ENCODE measurements at regions not wholly inside any gene's neighbourhood (a gene's known extent, or its start where the extent isn't known, plus 50 kb on each side); places are given as distances from the start of the nearest gene placed in this dataset.

GRCh38 chr5:119814655-119815054 is 185.3 kb downstream of the FAM170A start:
- TF ChIP-seq CTCF (IDR thresholded peaks at IDR 0.05; ENCODE audit: insufficient read depth, low read depth, low read length, missing control alignments): no peak
- no peak overlapping the region for H3K4me3 ChIP-seq (ENCODE audit: low read depth, low read length)
- peak; percentile 9 for DNase-seq (ENCODE audit: low read depth)

GRCh38 chr5:119816055-119816454 is 186.7 kb downstream of the FAM170A start:
- no peak overlapping the region for H3K4me3 ChIP-seq (ENCODE audit: low read depth, low read length)
- no peak for DNase-seq (ENCODE audit: low read depth)
- TF ChIP-seq CTCF (IDR thresholded peaks at IDR 0.05; ENCODE audit: insufficient read depth, low read depth, low read length, missing control alignments): no peak

- TF ChIP-seq CTCF (IDR thresholded peaks at IDR 0.05; ENCODE audit: insufficient read depth, low read depth, low read length, missing control alignments): no peak
- H3K4me3 ChIP-seq (ENCODE audit: low read depth, low read length): no peak overlapping the region
- DNase-seq (ENCODE audit: low read depth): no peak
These were observed 190.7 kb downstream of the FAM170A start for GRCh38 chr5:119820016-119820415.

GRCh38 chr5:119820608-119821007 is 191.2 kb downstream of the FAM170A start:
- no peak for DNase-seq (ENCODE audit: low read depth)
- H3K4me3 ChIP-seq (ENCODE audit: low read depth, low read length): no peak overlapping the region
- TF ChIP-seq CTCF (IDR thresholded peaks at IDR 0.05; ENCODE audit: insufficient read depth, low read depth, low read length, missing control alignments): no peak

- H3K4me3 ChIP-seq (ENCODE audit: low read depth, low read length): no peak overlapping the region
- DNase-seq (ENCODE audit: low read depth): no peak
- TF ChIP-seq CTCF (IDR thresholded peaks at IDR 0.05; ENCODE audit: insufficient read depth, low read depth, low read length, missing control alignments): no peak
These were observed 199.2 kb downstream of the FAM170A start for GRCh38 chr5:119828541-119828940.

GRCh38 chr5:119829341-119829740 is 200.0 kb downstream of the FAM170A start:
- TF ChIP-seq CTCF (IDR thresholded peaks at IDR 0.05; ENCODE audit: insufficient read depth, low read depth, low read length, missing control alignments): no peak

GRCh38 chr5:119833176-119833575 is 203.8 kb downstream of the FAM170A start:
- no peak for TF ChIP-seq CTCF (IDR thresholded peaks at IDR 0.05; ENCODE audit: insufficient read depth, low read depth, low read length, missing control alignments)
- no peak overlapping the region for H3K4me3 ChIP-seq (ENCODE audit: low read depth, low read length)
- DNase-seq (ENCODE audit: low read depth): no peak

More at GRCh38 chr5:119829341-119829740, 200.0 kb downstream of the FAM170A start:
- no peak for DNase-seq (ENCODE audit: low read depth)
- H3K4me3 ChIP-seq (ENCODE audit: low read depth, low read length): no peak overlapping the region
